GM12865 (cell line): ENCODE measurements at regions not wholly inside any gene's neighbourhood (a gene's known extent, or its start where the extent isn't known, plus 50 kb on each side); places are given as distances from the start of the nearest gene placed in this dataset.

Source experiments
- DNase-seq: peaks from one replicate; pipeline ENCODE4 v3.0.0; 2010; ENCODE audit warnings: low read depth
- H3K4me3 ChIP-seq: 2 replicates; pipeline ENCODE4 v1.5.1; 2011; ENCODE audit warnings: mild to moderate bottlenecking, low read depth, low read length, control low read depth
- CTCF ChIP-seq: IDR thresholded peaks from 2 replicates; pipeline ENCODE4 v1.5.1; 2011; ENCODE audit warnings: low read length, control low read depth, low read depth, inconsistent platforms; ENCODE audit not compliant: insufficient read depth; ENCODE audit errors: missing control alignments

DNA sequence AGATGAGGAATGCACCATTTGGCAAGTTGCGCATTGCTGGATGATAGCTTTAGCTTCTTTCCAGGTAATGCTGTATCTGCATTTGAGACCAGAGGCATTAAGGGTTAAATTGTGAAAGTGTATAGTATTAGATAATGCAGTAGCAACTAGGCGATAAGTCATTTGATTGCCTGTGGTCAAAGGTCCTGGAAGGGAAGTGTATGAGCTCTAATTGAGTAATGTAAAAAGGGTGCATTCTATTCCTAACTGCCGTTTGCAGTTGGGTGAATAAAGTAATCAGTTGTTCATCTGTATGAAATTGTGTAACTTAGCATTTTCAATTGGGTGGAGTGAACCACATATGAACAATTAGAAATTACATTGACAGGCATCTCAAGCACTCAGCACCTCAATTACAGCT is 54.5 kb upstream of the WDR1 start:
- no peak for DNase-seq
- no peak overlapping the region for H3K4me3 ChIP-seq
- TF ChIP-seq CTCF = no peak

- no peak for TF ChIP-seq CTCF
- no peak overlapping the region for H3K4me3 ChIP-seq
Measured at GRCh38 chr4:10169839-10170387, 53.3 kb upstream of the WDR1 start.

DNA sequence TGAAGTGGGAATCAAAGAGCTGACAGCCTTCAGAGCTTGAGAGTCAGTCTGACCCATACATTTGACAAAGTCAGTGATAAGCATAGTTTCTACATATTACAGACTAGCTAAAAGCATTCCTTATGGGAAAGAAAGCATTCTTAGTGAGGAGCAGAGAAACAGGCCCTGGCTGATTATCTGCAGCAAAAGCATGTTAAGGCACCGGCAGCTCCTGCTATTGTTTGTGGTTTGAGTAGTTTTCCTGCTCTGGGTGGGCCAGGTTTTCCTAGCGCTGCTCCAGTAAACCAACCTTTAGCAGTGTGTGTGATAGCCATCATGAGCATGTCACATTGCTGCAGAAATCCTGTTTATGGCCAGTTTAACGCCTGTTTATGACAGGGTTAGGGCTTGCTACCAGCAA is 51.6 kb upstream of the WDR1 start:
- TF ChIP-seq CTCF = no peak
- H3K4me3 ChIP-seq = no peak overlapping the region

More at GRCh38 chr4:10169839-10170387, 53.3 kb upstream of the WDR1 start:
- DNase-seq = no peak

DNA sequence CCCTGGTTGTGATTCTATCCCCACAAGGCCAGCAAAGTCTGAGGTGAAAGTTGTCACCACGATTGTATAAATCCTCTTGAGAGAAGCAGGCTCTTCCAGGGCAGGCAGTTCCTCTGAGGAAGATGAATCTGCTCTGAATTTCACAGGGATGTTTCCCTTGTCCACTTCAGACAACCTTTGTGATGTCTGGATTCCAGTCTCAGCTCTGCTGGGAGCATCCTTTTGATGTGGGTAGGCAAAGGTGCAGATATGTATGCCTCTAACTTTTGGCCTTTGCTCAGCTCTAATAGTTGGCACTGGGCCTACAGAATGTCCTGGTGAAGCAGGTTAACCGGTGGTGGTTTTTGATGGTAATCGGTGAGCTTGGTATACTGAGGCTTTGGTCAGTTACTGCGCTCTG is 50.6 kb upstream of the WDR1 start:
- DNase-seq = no peak
- H3K4me3 ChIP-seq = no peak overlapping the region
- no peak for TF ChIP-seq CTCF

More for the DNA sequence above, 51.6 kb upstream of the WDR1 start:
- no peak for DNase-seq
